Gastroesophageal sphincter (tissue), 4 donors: ENCODE measurements at regions not wholly inside any gene's neighbourhood (a gene's known extent, or its start where the extent isn't known, plus 50 kb on each side); places are given as distances from the start of the nearest gene placed in this dataset.

Source experiments
- ATAC-seq: fragments of 150-250 bp; one replicate; pipeline ENCODE4 v1.9.1; 2016; ENCODE audit warnings: mild to moderate bottlenecking, moderate library complexity
- H3K27ac ChIP-seq, 4 donors: fragments of 200-600 bp; sonication (generic) in 3 of 4; 1 replicate in 3 of 4; 2 replicates in 1 of 4; pipeline ENCODE4 v1.5.1; 2016 to 2019
- H3K27me3 ChIP-seq: fragments of 200-600 bp; sonication (generic); one replicate; pipeline ENCODE4 v1.5.1; 2019
- H3K36me3 ChIP-seq, 2 donors: fragments of 200-600 bp; sonication (generic); one replicate each; pipeline ENCODE4 v1.5.1; 2019; ENCODE audit warnings: control low read depth in 1 of 2
- H3K4me1 ChIP-seq, 3 donors: fragments of 200-600 bp; sonication (generic); 1 replicate in 2 of 3; 2 replicates in 1 of 3; pipeline ENCODE4 v1.5.1; 2016 to 2019; ENCODE audit warnings: control low read depth in 2 of 3
- H3K4me3 ChIP-seq, 2 donors: fragments of 200-600 bp; sonication (generic); one replicate each; pipeline ENCODE4 v1.5.1; 2019; ENCODE audit warnings: mild to moderate bottlenecking in 1 of 2, moderate library complexity in 1 of 2
- H3K9me3 ChIP-seq, 3 donors: fragments of 200-600 bp; sonication (generic); one replicate each; pipeline ENCODE4 v1.5.1; 2017 to 2019; ENCODE audit warnings: control low read depth in 2 of 3
- EP300 ChIP-seq: sonication (generic); formaldehyde crosslinking; IDR thresholded peaks from one replicate; pipeline ENCODE4 v1.6.1; 2017; ENCODE audit warnings: antibody characterized with exemption, mild to moderate bottlenecking
- POLR2A ChIP-seq, 2 donors: fragments of 450-650 bp; IDR thresholded peaks; one replicate each; pipeline ENCODE4 v1.6.1; 2017; ENCODE audit warnings: antibody characterized with exemption in 2 of 2, mild to moderate bottlenecking in 2 of 2, moderate library complexity in 1 of 2
- POLR2AphosphoS5 ChIP-seq: sonication (generic); formaldehyde crosslinking; IDR thresholded peaks from one replicate; pipeline ENCODE4 v1.6.1; 2017; ENCODE audit warnings: antibody characterized with exemption
- WGBS, 2 donors: methylation state at CpG; one replicate each; pipeline ENCODE4 v1.1.5; 2018; ENCODE audit warnings: low coverage in 1 of 2; 5-methylcytosine and 5-hydroxymethylcytosine counted together
- TF ChIP-seq, protein P1 (sequence below), 4 experiments: fragments of 200-600 bp in 2 of 4; fragments of 450-650 bp in 2 of 4; sonication (generic) in 1 of 4; IDR thresholded peaks; one replicate each; pipeline ENCODE4 v1.5.1; 2017 to 2019; ENCODE audit warnings: antibody characterized with exemption in 4 of 4, mild to moderate bottlenecking in 2 of 4, moderate library complexity in 2 of 4

DNA sequence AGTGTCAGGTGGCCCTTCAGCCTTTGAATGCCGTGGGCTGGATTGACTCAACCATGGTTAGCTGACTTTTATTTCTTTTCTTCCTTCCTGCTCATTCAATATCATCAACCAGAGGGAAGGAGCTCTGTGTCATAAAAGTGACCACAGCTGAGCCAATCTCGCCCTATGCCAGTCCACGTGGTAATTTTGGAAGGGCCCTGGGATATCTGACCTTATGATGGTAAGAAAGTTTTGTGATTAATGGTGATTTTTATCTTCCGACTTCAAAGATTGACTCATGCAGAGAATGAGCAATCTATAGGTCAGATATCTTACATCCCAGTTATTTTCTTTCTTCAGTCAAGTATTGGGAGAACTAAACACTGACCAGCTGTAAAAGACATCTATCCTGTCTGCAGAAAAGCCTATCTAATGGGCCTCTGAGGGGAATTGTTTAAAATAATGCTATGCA lies 170.3 kb downstream of the ZC3H11B start:
- TF ChIP-seq POLR2A (IDR thresholded peaks at IDR 0.05): no peak
- TF ChIP-seq POLR2AphosphoS5: no peak
- TF ChIP-seq EP300: no peak
- TF ChIP-seq, protein P1, sequence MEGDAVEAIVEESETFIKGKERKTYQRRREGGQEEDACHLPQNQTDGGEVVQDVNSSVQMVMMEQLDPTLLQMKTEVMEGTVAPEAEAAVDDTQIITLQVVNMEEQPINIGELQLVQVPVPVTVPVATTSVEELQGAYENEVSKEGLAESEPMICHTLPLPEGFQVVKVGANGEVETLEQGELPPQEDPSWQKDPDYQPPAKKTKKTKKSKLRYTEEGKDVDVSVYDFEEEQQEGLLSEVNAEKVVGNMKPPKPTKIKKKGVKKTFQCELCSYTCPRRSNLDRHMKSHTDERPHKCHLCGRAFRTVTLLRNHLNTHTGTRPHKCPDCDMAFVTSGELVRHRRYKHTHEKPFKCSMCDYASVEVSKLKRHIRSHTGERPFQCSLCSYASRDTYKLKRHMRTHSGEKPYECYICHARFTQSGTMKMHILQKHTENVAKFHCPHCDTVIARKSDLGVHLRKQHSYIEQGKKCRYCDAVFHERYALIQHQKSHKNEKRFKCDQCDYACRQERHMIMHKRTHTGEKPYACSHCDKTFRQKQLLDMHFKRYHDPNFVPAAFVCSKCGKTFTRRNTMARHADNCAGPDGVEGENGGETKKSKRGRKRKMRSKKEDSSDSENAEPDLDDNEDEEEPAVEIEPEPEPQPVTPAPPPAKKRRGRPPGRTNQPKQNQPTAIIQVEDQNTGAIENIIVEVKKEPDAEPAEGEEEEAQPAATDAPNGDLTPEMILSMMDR (IDR thresholded peaks at IDR 0.05): no peak
- H3K27ac ChIP-seq: no peak overlapping the region
- no peaks in the 10 kb centered on the region for H3K36me3 ChIP-seq
- WGBS, 2 donors: 46 to 77% methylated on average over 3 of the region's 4 CpGs
- H3K4me1 ChIP-seq: no peaks in the 10 kb centered on the region
- no peaks in the 10 kb centered on the region for H3K9me3 ChIP-seq
- no peak overlapping the region for H3K4me3 ChIP-seq
- H3K27me3 ChIP-seq: no peaks in the 10 kb centered on the region
- no peak for ATAC-seq

DNA sequence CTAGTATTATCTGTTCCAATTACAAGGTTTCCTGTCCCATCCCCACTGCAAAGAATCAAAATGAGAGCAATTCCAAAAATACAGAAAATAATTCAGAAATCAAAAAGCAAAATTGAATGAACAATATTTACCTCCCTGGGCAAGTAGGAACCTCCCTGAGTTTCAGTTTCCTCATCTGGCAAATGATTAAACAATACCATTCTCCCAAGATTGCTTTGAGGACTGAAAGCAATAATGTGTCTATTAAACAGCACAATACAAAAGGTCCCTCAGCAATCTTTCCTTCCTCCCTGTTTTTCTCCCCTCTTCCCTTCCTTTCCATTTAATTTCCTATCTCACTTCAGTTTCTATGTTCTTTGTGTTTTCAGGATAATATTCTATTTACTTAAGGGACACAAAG lies 171.0 kb downstream of the ZC3H11B start:
- Histone ChIP-seq H3K4me3 (no peak overlapping the region), H3K27me3 (no peaks in the 10 kb centered on the region), H3K9me3 (no peaks in the 10 kb centered on the region), H3K4me1 (no peaks in the 10 kb centered on the region), H3K27ac (no peak overlapping the region), H3K36me3 (no peaks in the 10 kb centered on the region)
- ATAC-seq: no peak
- TF ChIP-seq EP300 (no peak), POLR2AphosphoS5 (no peak), POLR2A (IDR thresholded peaks at IDR 0.05) (no peak)
- TF ChIP-seq, protein P1 (IDR thresholded peaks at IDR 0.05): no peak

DNA sequence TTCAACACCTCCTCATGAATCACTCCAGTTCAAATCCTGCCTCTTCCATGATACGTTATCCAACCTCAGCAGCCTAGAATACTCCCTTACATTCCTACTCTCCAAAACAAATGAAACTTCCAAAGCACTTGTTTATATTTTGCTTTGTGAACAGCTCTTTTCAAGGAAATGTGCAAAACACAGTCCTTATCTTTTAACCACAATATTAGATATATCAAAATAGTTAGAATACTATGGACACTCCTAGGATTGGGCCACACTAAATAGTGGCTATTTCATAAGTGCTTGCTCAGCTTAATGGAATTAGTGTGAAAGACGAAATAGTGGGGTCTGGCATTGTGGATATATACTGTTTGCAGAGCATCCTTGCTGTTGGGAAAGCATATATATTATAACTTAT lies 173.5 kb downstream of the ZC3H11B start:
- no peak for TF ChIP-seq POLR2A (IDR thresholded peaks at IDR 0.05)
- TF ChIP-seq, protein P1 (IDR thresholded peaks at IDR 0.05): no peak
- no peaks in the 10 kb centered on the region for H3K36me3 ChIP-seq
- no peaks in the 10 kb centered on the region for H3K9me3 ChIP-seq
- ATAC-seq: no peak
- no peaks in the 10 kb centered on the region for H3K27me3 ChIP-seq
- H3K4me3 ChIP-seq: no peak overlapping the region
- H3K27ac ChIP-seq: no peak overlapping the region
- WGBS, 2 donors: 89 to 100% methylated on average over 2 of the region's 2 CpGs
- no peaks in the 10 kb centered on the region for H3K4me1 ChIP-seq

DNA sequence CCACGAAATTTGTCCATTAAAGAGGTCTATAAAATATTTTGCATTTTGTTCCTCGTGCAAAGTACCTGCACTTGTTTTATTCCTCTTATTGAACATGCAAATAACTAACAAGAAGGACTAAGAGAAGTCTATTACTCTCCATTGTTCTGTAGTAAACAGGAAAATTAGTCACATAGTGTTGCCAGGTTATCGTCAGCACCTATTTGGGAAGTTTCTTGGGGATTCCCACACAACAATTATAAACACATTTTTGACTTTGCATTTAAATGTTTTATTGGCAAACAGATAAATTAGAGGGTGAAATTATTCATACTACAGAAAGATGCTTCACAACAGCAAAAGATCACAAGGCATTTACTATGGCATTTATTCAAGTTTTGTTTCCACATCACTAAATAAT lies 174.5 kb downstream of the ZC3H11B start:
- H3K9me3 ChIP-seq: no peaks in the 10 kb centered on the region
- H3K27ac ChIP-seq: no peak overlapping the region
- no peaks in the 10 kb centered on the region for H3K27me3 ChIP-seq
- H3K4me3 ChIP-seq: no peak overlapping the region
- no peak for TF ChIP-seq EP300
- TF ChIP-seq, protein P1 (IDR thresholded peaks at IDR 0.05): no peak
- no peak for ATAC-seq
- no peaks in the 10 kb centered on the region for H3K4me1 ChIP-seq
- WGBS, 2 donors: 87 to 98% methylated on average over 3 of the region's 3 CpGs
- no peaks in the 10 kb centered on the region for H3K36me3 ChIP-seq

DNA sequence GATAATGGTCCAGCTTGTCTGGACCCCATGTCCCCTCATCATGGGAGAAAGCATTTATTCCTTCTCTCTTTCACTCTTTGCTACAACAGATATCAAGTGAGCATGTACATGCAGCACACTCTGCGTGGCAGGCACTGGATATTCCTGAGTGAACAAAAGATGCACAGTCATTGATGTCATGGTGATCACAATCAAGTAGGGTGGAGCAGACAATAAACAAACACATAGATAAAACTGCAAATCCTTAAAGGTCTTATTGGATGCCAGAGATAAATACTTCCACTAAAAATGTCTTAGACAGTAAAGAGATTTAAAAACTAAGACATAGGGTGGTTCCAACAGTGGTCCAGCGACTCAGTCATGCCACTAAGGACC lies 178.0 kb downstream of the ZC3H11B start:
- no peak for TF ChIP-seq POLR2AphosphoS5
- no peak for TF ChIP-seq POLR2A (IDR thresholded peaks at IDR 0.05)
- TF ChIP-seq, protein P1 (IDR thresholded peaks at IDR 0.05): no peak
- no peak for TF ChIP-seq EP300
- H3K4me1 ChIP-seq: no peaks in the 10 kb centered on the region
- H3K36me3 ChIP-seq: no peaks in the 10 kb centered on the region
- 89 to 95% methylated on average over 2 of the region's 2 CpGs for WGBS, 2 donors
- H3K27me3 ChIP-seq: no peaks in the 10 kb centered on the region
- ATAC-seq: no peak
- no peaks in the 10 kb centered on the region for H3K9me3 ChIP-seq
- no peak overlapping the region for H3K27ac ChIP-seq
- H3K4me3 ChIP-seq: no peak overlapping the region
